OCI-LY7 (cell line): ENCODE measurements at regions not wholly inside any gene's neighbourhood (a gene's known extent, or its start where the extent isn't known, plus 50 kb on each side); places are given as distances from the start of the nearest gene placed in this dataset.

Experiments used
- BruUV-seq: library from RNA; stranded (reverse); fragments of 400-500 nt; replicated peaks from 2 replicates; lab custom pipeline; 2021; lab: Mats Ljungman, UMichigan
- CTCF ChIA-PET: fragments of 300-600 bp; sonication (Branson Sonifier 250); formaldehyde crosslinking; loops from one replicate; lab custom pipeline; 2022; ENCODE audit warnings: antibody characterized with exemption; ENCODE audit not compliant: unreplicated experiment; lab: Charles Lee
- POLR2A ChIA-PET: fragments of 300-600 bp; sonication (Branson Sonifier 250); formaldehyde crosslinking; loops from one replicate; lab custom pipeline; 2022; ENCODE audit warnings: antibody characterized with exemption; lab: Charles Lee
- DNase-seq: peaks from one replicate; pipeline ENCODE4 v3.0.0-alpha.2; 2015; ENCODE audit warnings: low spot score
- H2AFZ ChIP-seq: fragments of 200-600 bp; sonication (generic), shearing (Covaris generic); 2 replicates; pipeline ENCODE4 v1.6.1; 2014; ENCODE audit warnings: mild to moderate bottlenecking, antibody characterized with exemption, low read length, moderate library complexity
- H3K27ac ChIP-seq: fragments of 200-600 bp; sonication (generic); 2 replicates; pipeline ENCODE4 v1.5.1; 2014; ENCODE audit warnings: mixed run types, low read depth, mild to moderate bottlenecking, moderate library complexity, low read length, inconsistent platforms; ENCODE audit not compliant: poor library complexity, severe bottlenecking
- H3K36me3 ChIP-seq: fragments of 200-600 bp; sonication (generic); 2 replicates; pipeline ENCODE4 v1.6.1; 2014; ENCODE audit warnings: mild to moderate bottlenecking, antibody characterized with exemption, low read length, moderate library complexity, mixed read lengths; ENCODE audit not compliant: insufficient read depth
- H3K4me1 ChIP-seq: fragments of 200-600 bp; sonication (generic); 2 replicates; pipeline ENCODE4 v1.5.1; 2014; ENCODE audit warnings: mild to moderate bottlenecking, low read length; ENCODE audit not compliant: insufficient read depth, poor library complexity, severe bottlenecking
- H3K4me2 ChIP-seq: fragments of 200-600 bp; sonication (generic); 2 replicates; pipeline ENCODE4 v1.6.1; 2014; ENCODE audit warnings: mild to moderate bottlenecking, low read length
- H3K4me3 ChIP-seq: fragments of 200-600 bp; sonication (generic); 2 replicates; pipeline ENCODE4 v1.5.1; 2014; ENCODE audit warnings: mild to moderate bottlenecking, low read depth, low read length; ENCODE audit not compliant: poor library complexity, severe bottlenecking
- H3K79me2 ChIP-seq: fragments of 200-600 bp; sonication (generic); 2 replicates; pipeline ENCODE4 v1.6.1; 2016; ENCODE audit warnings: low read depth, mild to moderate bottlenecking, low read length, moderate library complexity, mixed read lengths; ENCODE audit not compliant: insufficient read depth
- H3K9me2 ChIP-seq: fragments of 200-600 bp; sonication (generic); 2 replicates; pipeline ENCODE4 v1.6.1; 2016; ENCODE audit warnings: mild to moderate bottlenecking, low read length, mixed read lengths; ENCODE audit not compliant: insufficient read depth
- H3K9me3 ChIP-seq: fragments of 200-600 bp; sonication (generic); 2 replicates; pipeline ENCODE4 v1.6.1; 2014; ENCODE audit warnings: mild to moderate bottlenecking, mixed run types, low read length, mixed read lengths
- H4K20me1 ChIP-seq: fragments of 200-600 bp; sonication (generic); 2 replicates; pipeline ENCODE4 v1.6.1; 2014; ENCODE audit warnings: mild to moderate bottlenecking, antibody characterized with exemption, low read length, moderate library complexity, mixed read lengths; ENCODE audit not compliant: insufficient read depth
- EZH2phosphoT487 ChIP-seq: fragments of 200-600 bp; sonication (generic); IDR thresholded peaks from 2 replicates; pipeline ENCODE4 v1.6.1; 2018; ENCODE audit warnings: low read depth, borderline replicate concordance, mild to moderate bottlenecking, mixed run types, antibody characterized with exemption, low read length, moderate library complexity, mixed read lengths
- intact Hi-C: fragments of 100-400 bp; cut with micrococcal nuclease; formaldehyde crosslinking; loops from one replicate; pipeline ENCODE4 v1.10.0; 2022; ENCODE audit not compliant: unreplicated experiment
- TF ChIP-seq, protein P1 (sequence below): fragments of 200-600 bp; sonication (generic); conservative IDR thresholded peaks from 2 replicates; pipeline ENCODE4 v1.5.1; 2014; ENCODE audit warnings: mild to moderate bottlenecking, antibody characterized with exemption, low read length, moderate library complexity, mixed read lengths

DNA sequence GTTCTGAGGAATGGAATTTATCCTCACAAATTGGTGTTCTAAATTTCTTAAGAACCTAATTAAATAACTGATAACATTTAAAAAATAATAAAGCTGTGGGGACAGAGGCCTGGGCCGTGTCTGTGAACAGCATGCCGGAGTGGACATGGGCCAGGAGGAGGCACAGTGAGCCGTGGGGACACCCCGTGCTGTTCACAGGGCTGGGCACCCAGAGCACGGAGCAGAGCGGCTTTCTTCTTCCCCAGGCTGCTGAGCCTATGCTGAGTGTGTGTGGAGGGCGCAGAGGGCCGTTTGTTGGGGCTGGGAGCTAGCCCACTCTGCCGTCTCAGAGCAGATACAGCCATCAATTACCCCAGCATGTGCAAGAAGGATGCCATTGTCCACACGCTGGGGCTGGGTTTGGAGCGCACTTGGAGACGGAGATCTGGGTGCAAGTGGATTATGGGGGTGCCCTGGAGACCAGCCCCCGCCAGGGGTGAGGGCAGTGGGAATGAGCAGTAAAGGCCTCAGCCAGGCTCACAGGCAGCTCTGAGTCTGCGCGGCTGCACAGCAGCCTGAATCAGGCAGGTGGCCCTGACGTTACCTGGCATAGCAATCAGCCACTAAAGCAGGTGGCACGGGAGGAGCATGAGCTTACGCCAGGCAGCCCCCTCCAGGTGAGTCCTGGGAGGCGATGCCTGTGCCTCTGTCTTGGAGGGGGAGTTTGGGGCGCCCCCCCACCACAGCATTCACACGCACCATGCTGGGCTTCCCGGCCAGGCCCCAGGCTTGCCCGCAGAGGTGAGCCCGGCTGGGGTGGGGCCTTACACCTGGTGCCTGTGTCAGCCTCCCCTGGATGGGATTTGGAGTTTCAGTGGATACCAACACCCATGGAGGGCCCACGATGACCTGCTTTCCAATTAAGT, 52.1 kb upstream of the SLC66A3 start:
- Histone ChIP-seq H2AFZ (no peak overlapping the region), H3K9me3 (no peaks in the 10 kb centered on the region), H3K36me3 (no peaks in the 10 kb centered on the region), H3K9me2 (no peaks in the 10 kb centered on the region), H3K4me3 (no peak overlapping the region), H3K79me2 (no peaks in the 10 kb centered on the region), H4K20me1 (no peaks in the 10 kb centered on the region), H3K27ac (no peak overlapping the region), H3K4me2 (no peak overlapping the region), H3K4me1 (no peaks in the 10 kb centered on the region)
- TF ChIP-seq, protein P1, sequence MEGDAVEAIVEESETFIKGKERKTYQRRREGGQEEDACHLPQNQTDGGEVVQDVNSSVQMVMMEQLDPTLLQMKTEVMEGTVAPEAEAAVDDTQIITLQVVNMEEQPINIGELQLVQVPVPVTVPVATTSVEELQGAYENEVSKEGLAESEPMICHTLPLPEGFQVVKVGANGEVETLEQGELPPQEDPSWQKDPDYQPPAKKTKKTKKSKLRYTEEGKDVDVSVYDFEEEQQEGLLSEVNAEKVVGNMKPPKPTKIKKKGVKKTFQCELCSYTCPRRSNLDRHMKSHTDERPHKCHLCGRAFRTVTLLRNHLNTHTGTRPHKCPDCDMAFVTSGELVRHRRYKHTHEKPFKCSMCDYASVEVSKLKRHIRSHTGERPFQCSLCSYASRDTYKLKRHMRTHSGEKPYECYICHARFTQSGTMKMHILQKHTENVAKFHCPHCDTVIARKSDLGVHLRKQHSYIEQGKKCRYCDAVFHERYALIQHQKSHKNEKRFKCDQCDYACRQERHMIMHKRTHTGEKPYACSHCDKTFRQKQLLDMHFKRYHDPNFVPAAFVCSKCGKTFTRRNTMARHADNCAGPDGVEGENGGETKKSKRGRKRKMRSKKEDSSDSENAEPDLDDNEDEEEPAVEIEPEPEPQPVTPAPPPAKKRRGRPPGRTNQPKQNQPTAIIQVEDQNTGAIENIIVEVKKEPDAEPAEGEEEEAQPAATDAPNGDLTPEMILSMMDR: no peak
- no peak for TF ChIP-seq EZH2phosphoT487
- intact Hi-C loops: no loop called here
- no TSS peak for BruUV-seq
- no peak for DNase-seq
- CTCF ChIA-PET: no interaction called here
- POLR2A ChIA-PET: no interaction called here

DNA sequence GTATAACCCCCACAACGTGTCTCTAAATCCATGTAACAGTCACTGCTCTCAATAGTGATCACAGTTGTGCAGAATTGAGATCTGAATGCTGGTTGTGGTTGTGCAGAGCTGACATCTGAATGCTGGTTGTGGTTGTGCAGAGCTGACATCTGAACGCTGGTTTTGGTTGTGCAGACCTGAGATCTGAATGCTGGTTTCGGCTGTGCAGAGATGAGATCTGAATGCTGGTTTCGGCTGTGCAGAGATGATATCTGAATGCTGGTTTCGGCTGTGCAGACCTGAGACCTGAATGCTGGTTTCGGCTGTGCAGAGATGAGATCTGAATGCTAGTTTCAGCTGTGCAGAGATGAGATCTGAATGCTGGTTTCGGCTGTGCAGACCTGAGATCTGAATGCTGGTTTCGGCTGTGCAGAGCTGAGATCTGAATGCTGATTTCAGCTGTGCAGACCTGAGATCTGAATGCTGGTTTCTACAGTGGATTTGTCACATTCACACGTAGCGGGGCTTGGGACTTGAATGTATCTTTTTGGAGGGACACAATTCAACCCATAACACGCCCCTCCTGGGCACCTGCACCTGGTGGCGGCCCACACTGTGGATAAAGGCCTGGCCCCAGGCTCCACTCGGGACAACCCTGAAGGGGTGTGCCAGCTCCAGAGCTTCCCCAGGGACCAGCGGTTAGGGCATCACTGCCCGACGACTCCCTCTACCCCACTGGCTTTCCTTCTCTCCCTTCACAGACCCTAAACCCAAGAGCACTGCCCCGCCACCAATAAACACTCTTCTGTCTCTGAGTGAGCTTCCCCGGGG, 51.1 kb upstream of the SLC66A3 start:
- BruUV-seq: no TSS peak
- POLR2A ChIA-PET: no interaction called here

More for the DNA sequence above, 51.1 kb upstream of the SLC66A3 start:
- Histone ChIP-seq H2AFZ (no peak overlapping the region), H4K20me1 (no peaks in the 10 kb centered on the region), H3K27ac (no peak overlapping the region), H3K9me2 (no peaks in the 10 kb centered on the region), H3K4me3 (no peak overlapping the region), H3K4me1 (no peaks in the 10 kb centered on the region), H3K79me2 (no peaks in the 10 kb centered on the region), H3K36me3 (no peaks in the 10 kb centered on the region), H3K9me3 (no peaks in the 10 kb centered on the region), H3K4me2 (no peak overlapping the region)
- CTCF ChIA-PET: no interaction called here
- no peak for TF ChIP-seq EZH2phosphoT487
- TF ChIP-seq, protein P1: no peak
- intact Hi-C loops: no loop called here
- DNase-seq: no peak
